ENCODE measurements at regions not wholly inside any gene's neighbourhood (a gene's known extent, or its start where the extent isn't known, plus 50 kb on each side); places are given as distances from the start of the nearest gene placed in this dataset.

DNA sequence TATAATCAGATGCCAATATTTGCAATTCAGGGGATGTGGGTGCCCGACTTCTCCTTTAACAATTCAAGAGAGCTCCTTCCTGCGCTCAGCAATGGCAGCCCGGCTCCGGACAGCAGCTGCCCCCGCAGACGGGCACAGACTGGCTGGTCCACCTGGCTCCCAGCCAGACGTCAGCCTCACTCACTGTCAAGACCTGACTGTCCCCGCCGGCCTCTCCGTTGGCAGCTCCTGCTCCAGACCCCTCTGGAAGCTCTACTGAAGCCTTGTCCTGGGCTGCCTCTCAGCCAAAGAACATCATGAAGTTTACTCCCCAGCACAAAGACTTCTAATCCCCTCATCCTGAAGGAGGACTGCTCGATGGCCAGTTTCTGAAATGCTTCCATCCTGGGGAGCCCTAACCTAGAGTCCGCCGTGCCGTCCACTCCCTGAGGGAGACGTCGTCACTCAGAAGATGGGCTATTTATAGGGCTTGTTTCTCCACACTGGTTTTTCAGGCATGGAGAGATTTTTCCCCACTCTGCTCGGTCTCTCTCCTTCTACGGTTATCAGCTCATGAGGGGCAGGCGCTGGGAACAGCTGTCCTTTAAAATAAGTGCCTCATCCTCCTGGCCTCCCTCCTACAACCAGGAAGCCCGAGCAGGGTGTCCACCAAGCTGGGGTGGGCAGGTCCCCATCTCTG, 126.2 kb downstream of the RFLNA start:
- 0 out of 2 replicates have a peak overlapping the region, but pooled peaks have one; percentile 24 for H3K9ac ChIP-seq (ENCODE audit: low read depth, low read length)
- POLR2A ChIA-PET (ENCODE audit: unreplicated experiment), result no interaction called here
- no peak for ATAC-seq (ENCODE audit: low read depth)

More for the DNA sequence above, 126.2 kb downstream of the RFLNA start:
- no TSS peak for BruUV-seq (replicated peaks)
- intact Hi-C loops (cut with micrococcal nuclease) (loop anchor here (5.0 kb wide), 1 partner anchor 146 kb away; the partner anchor contains the start of gene NCOR2), in situ Hi-C loops (cut with MboI; ENCODE audit: low sequenced_read_pairs) (no loop called here), dilution Hi-C loops (cut with HindIII; ENCODE audit: low sequenced_read_pairs, unreplicated experiment) (no loop called here)
- Histone ChIP-seq H2BK120ac (ENCODE audit: low read depth, low read length) (peak overlapping the region; percentile 73), H2AFZ (replicated peaks; ENCODE audit: low read length, poor library complexity) (peak overlapping the region; percentile 58), H3K79me1 (ENCODE audit: low read depth in 1 of 2, low read length in 2 of 2) (peaks cover 33 to 62% of the 10 kb centered on the region in 2 experiments), H3K23ac (ENCODE audit: low read depth, low read length) (no peak overlapping the region), H4K8ac (ENCODE audit: low read depth in 2 of 2, low read length in 2 of 2) (peak overlapping the region in 1 of 2 experiments; percentile 13; a peak in 2 of 4 replicates), H3K4me1 (ENCODE audit: control insufficient read depth, insufficient read depth, low read length) (peaks cover 29% of the 10 kb centered on the region), H3K14ac (replicated peaks; ENCODE audit: low read depth, low read length) (0 out of 2 replicates have a peak overlapping the region, but pooled peaks have one; percentile 41), H4K20me1 (ENCODE audit: insufficient read depth, low read length) (peaks cover 14% of the 10 kb centered on the region), H3K4ac (ENCODE audit: low read depth, low read length) (peak overlapping the region; percentile 8; the same call in 1 of the 2 replicates), H4K5ac (ENCODE audit: low read depth, low read length) (no peak overlapping the region), H2BK5ac (ENCODE audit: low read depth, low read length, poor library complexity, severe bottlenecking) (no peak overlapping the region), H3K27me3 (ENCODE audit: control insufficient read depth, insufficient read depth, low read length) (no peaks in the 10 kb centered on the region), H3K36me3 (ENCODE audit: control insufficient read depth, insufficient read depth, low read length) (peaks cover 39% of the 10 kb centered on the region), H2BK15ac (ENCODE audit: low read depth, low read length) (no peak overlapping the region), H3K4me3 (ENCODE audit: insufficient read depth, low read depth, low read length) (no peak overlapping the region), H3K4me2 (ENCODE audit: low read depth, low read length) (no peak overlapping the region), H3K27ac (ENCODE audit: insufficient read depth, low read length) (no peak overlapping the region), H3K18ac (ENCODE audit: low read depth, low read length) (no peak overlapping the region), H2AK9ac (replicated peaks; ENCODE audit: low read depth, low read length, poor library complexity) (no peak overlapping the region), H2BK20ac (ENCODE audit: low read depth, low read length) (no peak overlapping the region), H2AK5ac (ENCODE audit: low read depth, low read length) (0 out of 2 replicates have a peak overlapping the region, but pooled peaks have one; percentile 59), H3K9me3 (ENCODE audit: control insufficient read depth, insufficient read depth, low read length) (no peaks in the 10 kb centered on the region), H3K9me1 (ENCODE audit: insufficient read depth, low read length) (0 out of 2 replicates have a peak, but pooled peaks cover 3% of the 10 kb centered on the region), H3K56ac (ENCODE audit: extremely low read depth, insufficient read depth, low read length) (no peak overlapping the region), H4K91ac (ENCODE audit: insufficient read depth, low read depth, low read length) (peak overlapping the region; percentile 99; the same call in 1 of the 2 replicates)
- DNase-seq, result no peak
- CTCF ChIA-PET, result interaction anchor here (1.3 kb wide), 1 partner anchor 22 kb away, joined by 3 read pairs; no protein-coding TSS in a partner anchor
- TF ChIP-seq MAFK (IDR thresholded peaks at IDR 0.05; ENCODE audit: low read depth, low read length), result no peak
- no peak for TF ChIP-seq CHD1 (IDR thresholded peaks at IDR 0.05; ENCODE audit: low read depth, low read length)
- TF ChIP-seq, protein P1, sequence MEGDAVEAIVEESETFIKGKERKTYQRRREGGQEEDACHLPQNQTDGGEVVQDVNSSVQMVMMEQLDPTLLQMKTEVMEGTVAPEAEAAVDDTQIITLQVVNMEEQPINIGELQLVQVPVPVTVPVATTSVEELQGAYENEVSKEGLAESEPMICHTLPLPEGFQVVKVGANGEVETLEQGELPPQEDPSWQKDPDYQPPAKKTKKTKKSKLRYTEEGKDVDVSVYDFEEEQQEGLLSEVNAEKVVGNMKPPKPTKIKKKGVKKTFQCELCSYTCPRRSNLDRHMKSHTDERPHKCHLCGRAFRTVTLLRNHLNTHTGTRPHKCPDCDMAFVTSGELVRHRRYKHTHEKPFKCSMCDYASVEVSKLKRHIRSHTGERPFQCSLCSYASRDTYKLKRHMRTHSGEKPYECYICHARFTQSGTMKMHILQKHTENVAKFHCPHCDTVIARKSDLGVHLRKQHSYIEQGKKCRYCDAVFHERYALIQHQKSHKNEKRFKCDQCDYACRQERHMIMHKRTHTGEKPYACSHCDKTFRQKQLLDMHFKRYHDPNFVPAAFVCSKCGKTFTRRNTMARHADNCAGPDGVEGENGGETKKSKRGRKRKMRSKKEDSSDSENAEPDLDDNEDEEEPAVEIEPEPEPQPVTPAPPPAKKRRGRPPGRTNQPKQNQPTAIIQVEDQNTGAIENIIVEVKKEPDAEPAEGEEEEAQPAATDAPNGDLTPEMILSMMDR (conservative IDR thresholded peaks at IDR 0.05; ENCODE audit: low read depth, low read length), result no peak
- WGBS, 2 experiments (ENCODE audit: extremely low coverage in 2 of 2, insufficient read length in 1 of 2), result 69% methylated on average over 7 of the region's 20 CpGs; no CpG with 5 or more reads in 1 of the 2 experiments

All from IMR-90 (cell line).